ENCODE measurements at regions not wholly inside any gene's neighbourhood (a gene's known extent, or its start where the extent isn't known, plus 50 kb on each side); places are given as distances from the start of the nearest gene placed in this dataset.

- DNase-seq, result no peak
- H3K4me3 Mint-ChIP-seq, result no peak overlapping the region
- H3K4me2 ChIP-seq (replicated peaks; ENCODE audit: extremely low read depth, low read length, poor library complexity, severe bottlenecking), result no peak overlapping the region
- H3K27me3 Mint-ChIP-seq (ENCODE audit: low read depth in 3 of 3), result peaks cover 0 to 2% (median 0%) of the 10 kb centered on the region in 3 donors
- no peak overlapping the region for H3K4me3 ChIP-seq (replicated peaks in 1 of 3; ENCODE audit: low read depth in 2 of 3, low read length in 3 of 3)
- H3K27me3 ChIP-seq (ENCODE audit: control insufficient read depth in 2 of 2, insufficient read depth in 2 of 2, low read length in 2 of 2), result no peaks in the 10 kb centered on the region
- H3K9ac ChIP-seq (ENCODE audit: insufficient read depth, low read length, poor library complexity, severe bottlenecking), result no peak overlapping the region
- no peaks in the 10 kb centered on the region for H4K20me1 ChIP-seq (ENCODE audit: insufficient read depth, low read length)
- H3K79me2 ChIP-seq (ENCODE audit: insufficient read depth, low read length), result no peaks in the 10 kb centered on the region
- H3K4me1 ChIP-seq (ENCODE audit: control insufficient read depth in 1 of 2, insufficient read depth in 2 of 2, low read length in 2 of 2), result no peaks in the 10 kb centered on the region
- no peak overlapping the region for H3K27ac Mint-ChIP-seq
- H3K36me3 Mint-ChIP-seq, result no peaks in the 10 kb centered on the region
- no peaks in the 10 kb centered on the region for H3K9me3 Mint-ChIP-seq
- H2AFZ ChIP-seq (ENCODE audit: insufficient read depth, low read depth, low read length, poor library complexity, severe bottlenecking), result no peak overlapping the region
- H3K4me1 Mint-ChIP-seq, result no peaks in the 10 kb centered on the region
- no CpG with 5 or more reads among the region's 1 CpG for WGBS (ENCODE audit: insufficient coverage)
- H3K27ac ChIP-seq (ENCODE audit: low read depth in 1 of 2, low read length in 2 of 2), result no peak overlapping the region
- H3K36me3 ChIP-seq (replicated peaks in 1 of 2; ENCODE audit: control insufficient read depth in 1 of 2, insufficient read depth in 2 of 2, low read length in 2 of 2), result no peaks in the 10 kb centered on the region
- TF ChIP-seq CTCF (IDR thresholded peaks at IDR 0.05), result no peak
- no peaks in the 10 kb centered on the region for H3K9me3 ChIP-seq (replicated peaks in 1 of 2; ENCODE audit: control insufficient read depth in 1 of 2, insufficient read depth in 1 of 2, low read length in 2 of 2)
- intact Hi-C loops (cut with micrococcal nuclease), result no loop called here
Measured at GRCh38 chr14:58981840-58982239, 206.6 kb upstream of the DAAM1 start.

- H3K36me3 Mint-ChIP-seq, result no peaks in the 10 kb centered on the region
- Histone ChIP-seq H3K4me2 (replicated peaks; ENCODE audit: extremely low read depth, low read length, poor library complexity, severe bottlenecking) (no peak overlapping the region), H3K36me3 (replicated peaks in 1 of 2; ENCODE audit: control insufficient read depth in 1 of 2, insufficient read depth in 2 of 2, low read length in 2 of 2) (no peaks in the 10 kb centered on the region), H3K9ac (ENCODE audit: insufficient read depth, low read length, poor library complexity, severe bottlenecking) (no peak overlapping the region), H3K4me1 (ENCODE audit: control insufficient read depth in 1 of 2, insufficient read depth in 2 of 2, low read length in 2 of 2) (no peaks in the 10 kb centered on the region), H3K4me3 (replicated peaks in 1 of 3; ENCODE audit: low read depth in 2 of 3, low read length in 3 of 3) (no peak overlapping the region), H3K27ac (ENCODE audit: low read depth in 1 of 2, low read length in 2 of 2) (no peak overlapping the region), H2AFZ (ENCODE audit: insufficient read depth, low read depth, low read length, poor library complexity, severe bottlenecking) (no peak overlapping the region), H3K9me3 (replicated peaks in 1 of 2; ENCODE audit: control insufficient read depth in 1 of 2, insufficient read depth in 1 of 2, low read length in 2 of 2) (peaks cover 0 to 3% of the 10 kb centered on the region in 2 donors), H3K27me3 (ENCODE audit: control insufficient read depth in 2 of 2, insufficient read depth in 2 of 2, low read length in 2 of 2) (no peaks in the 10 kb centered on the region), H4K20me1 (ENCODE audit: insufficient read depth, low read length) (no peaks in the 10 kb centered on the region), H3K79me2 (ENCODE audit: insufficient read depth, low read length) (no peaks in the 10 kb centered on the region)
- no peak for TF ChIP-seq CTCF (IDR thresholded peaks at IDR 0.05)
- WGBS (ENCODE audit: insufficient coverage), result no CpG with 5 or more reads among the region's 4 CpGs
- no peaks in the 10 kb centered on the region for H3K4me1 Mint-ChIP-seq
- H3K9me3 Mint-ChIP-seq, result peaks cover 0 to 4% (median 2%) of the 10 kb centered on the region in 7 donors
- no peak overlapping the region for H3K27ac Mint-ChIP-seq
- H3K4me3 Mint-ChIP-seq, result no peak overlapping the region
- no peak for DNase-seq
- H3K27me3 Mint-ChIP-seq (ENCODE audit: low read depth in 3 of 3), result no peaks in the 10 kb centered on the region
- intact Hi-C loops (cut with micrococcal nuclease), result no loop called here
Measured at GRCh38 chr14:58985786-58986185, 202.7 kb upstream of the DAAM1 start.

Data from CD14-positive monocyte (primary cell).